ENCODE measurements at regions not wholly inside any gene's neighbourhood (a gene's known extent, or its start where the extent isn't known, plus 50 kb on each side); places are given as distances from the start of the nearest gene placed in this dataset.

DNA sequence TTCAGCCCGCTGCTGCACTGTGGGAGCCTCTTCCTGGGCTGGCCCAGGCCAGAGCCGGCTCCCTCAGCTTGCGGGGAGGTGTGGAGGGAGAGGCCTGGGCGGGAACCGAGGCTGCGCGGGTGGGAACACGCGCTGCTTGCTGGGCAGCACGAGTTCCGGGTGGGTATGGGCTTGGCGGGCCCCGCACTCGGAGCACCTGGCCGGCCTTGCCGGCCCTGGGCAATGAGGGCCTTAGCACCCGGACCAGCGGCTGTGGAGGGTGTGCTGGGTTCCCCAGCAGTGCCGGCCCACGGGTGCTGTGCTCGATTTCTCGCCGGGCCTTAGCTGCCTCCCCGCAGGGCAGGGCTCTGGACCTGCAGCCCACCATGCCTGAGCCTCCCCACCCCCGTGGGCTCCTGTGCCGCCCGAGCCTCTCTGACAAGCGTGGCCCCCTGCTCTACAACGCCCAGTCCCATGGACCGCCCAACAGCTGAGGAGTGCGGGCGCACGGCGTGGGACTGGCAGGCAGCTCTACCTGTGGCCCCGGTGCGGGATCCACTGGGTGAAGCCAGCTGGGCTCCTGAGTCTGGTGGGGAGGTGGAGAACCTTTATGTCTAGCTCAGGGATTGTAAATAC is 1366.4 kb upstream of the NUDT12 start:
- Histone ChIP-seq H3K27ac (ENCODE audit: low read length) (no peak overlapping the region), H3K27me3 (ENCODE audit: low read depth, low read length) (no peaks in the 10 kb centered on the region), H3K4me3 (ENCODE audit: low read length) (no peak overlapping the region), H4K20me1 (ENCODE audit: insufficient read depth, low read length) (no peaks in the 10 kb centered on the region), H3K36me3 (replicated peaks; ENCODE audit: low read depth, low read length) (no peaks in the 10 kb centered on the region), H3K79me2 (ENCODE audit: low read length) (no peaks in the 10 kb centered on the region), H3K9me3 (ENCODE audit: insufficient read depth, low read length) (no peaks in the 10 kb centered on the region), H3K4me1 (ENCODE audit: low read length) (no peaks in the 10 kb centered on the region), H3K4me2 (ENCODE audit: low read length) (no peak overlapping the region), H2AFZ (ENCODE audit: low read depth, low read length) (no peak overlapping the region), H3K9ac (ENCODE audit: low read length) (no peak overlapping the region)
- TF ChIP-seq EZH2phosphoT487 (IDR thresholded peaks at IDR 0.05; ENCODE audit: low read depth): no peak
- TF ChIP-seq, protein P1, sequence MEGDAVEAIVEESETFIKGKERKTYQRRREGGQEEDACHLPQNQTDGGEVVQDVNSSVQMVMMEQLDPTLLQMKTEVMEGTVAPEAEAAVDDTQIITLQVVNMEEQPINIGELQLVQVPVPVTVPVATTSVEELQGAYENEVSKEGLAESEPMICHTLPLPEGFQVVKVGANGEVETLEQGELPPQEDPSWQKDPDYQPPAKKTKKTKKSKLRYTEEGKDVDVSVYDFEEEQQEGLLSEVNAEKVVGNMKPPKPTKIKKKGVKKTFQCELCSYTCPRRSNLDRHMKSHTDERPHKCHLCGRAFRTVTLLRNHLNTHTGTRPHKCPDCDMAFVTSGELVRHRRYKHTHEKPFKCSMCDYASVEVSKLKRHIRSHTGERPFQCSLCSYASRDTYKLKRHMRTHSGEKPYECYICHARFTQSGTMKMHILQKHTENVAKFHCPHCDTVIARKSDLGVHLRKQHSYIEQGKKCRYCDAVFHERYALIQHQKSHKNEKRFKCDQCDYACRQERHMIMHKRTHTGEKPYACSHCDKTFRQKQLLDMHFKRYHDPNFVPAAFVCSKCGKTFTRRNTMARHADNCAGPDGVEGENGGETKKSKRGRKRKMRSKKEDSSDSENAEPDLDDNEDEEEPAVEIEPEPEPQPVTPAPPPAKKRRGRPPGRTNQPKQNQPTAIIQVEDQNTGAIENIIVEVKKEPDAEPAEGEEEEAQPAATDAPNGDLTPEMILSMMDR (IDR thresholded peaks at IDR 0.05; ENCODE audit: low read depth, low read length): no peak

GRCh38 chr5:104915226-104915625 is 1352.6 kb upstream of the NUDT12 start:
- no peaks in the 10 kb centered on the region for H4K20me1 ChIP-seq (ENCODE audit: insufficient read depth, low read length)
- H3K36me3 ChIP-seq (replicated peaks; ENCODE audit: low read depth, low read length): no peaks in the 10 kb centered on the region
- H3K27ac ChIP-seq (ENCODE audit: low read length): no peak overlapping the region
- no peak overlapping the region for H2AFZ ChIP-seq (ENCODE audit: low read depth, low read length)
- H3K9ac ChIP-seq (ENCODE audit: low read length): no peak overlapping the region
- no peaks in the 10 kb centered on the region for H3K27me3 ChIP-seq (ENCODE audit: low read depth, low read length)
- no peaks in the 10 kb centered on the region for H3K79me2 ChIP-seq (ENCODE audit: low read length)
- no peaks in the 10 kb centered on the region for H3K4me1 ChIP-seq (ENCODE audit: low read length)
- H3K9me3 ChIP-seq (ENCODE audit: insufficient read depth, low read length): no peaks in the 10 kb centered on the region
- TF ChIP-seq EZH2phosphoT487 (IDR thresholded peaks at IDR 0.05; ENCODE audit: low read depth): no peak
- TF ChIP-seq, protein P1 (IDR thresholded peaks at IDR 0.05; ENCODE audit: low read depth, low read length): no peak
- H3K4me2 ChIP-seq (ENCODE audit: low read length): no peak overlapping the region
- no peak overlapping the region for H3K4me3 ChIP-seq (ENCODE audit: low read length)

DNA sequence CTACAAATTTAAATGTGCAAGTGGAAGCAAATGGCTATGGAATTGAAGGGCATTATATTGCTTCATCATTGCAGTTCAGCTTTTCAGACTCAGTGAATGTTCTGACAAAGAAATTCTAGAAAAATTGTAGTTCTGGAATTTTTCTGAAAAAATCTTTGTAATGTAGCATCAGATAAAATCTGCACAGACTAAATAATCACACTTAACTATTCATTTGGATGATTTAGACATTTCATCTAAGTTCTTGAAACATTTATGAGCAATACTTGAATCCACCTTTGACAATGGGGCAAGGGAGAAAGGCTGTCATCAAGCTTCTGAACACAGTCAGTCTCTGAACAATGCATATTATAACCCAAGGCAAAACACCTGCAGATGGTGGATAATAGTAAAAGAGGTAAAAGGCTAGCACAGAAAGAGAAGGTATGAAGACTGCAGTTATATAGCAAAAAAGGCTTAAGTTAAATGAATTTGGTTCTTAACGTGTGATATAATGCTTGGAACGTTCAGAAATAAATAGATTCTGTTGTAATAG is 1352.0 kb upstream of the NUDT12 start:
- TF ChIP-seq EZH2phosphoT487 (IDR thresholded peaks at IDR 0.05; ENCODE audit: low read depth): no peak
- TF ChIP-seq, protein P1 (IDR thresholded peaks at IDR 0.05; ENCODE audit: low read depth, low read length): no peak
- H3K4me1 ChIP-seq (ENCODE audit: low read length): no peaks in the 10 kb centered on the region
- H3K36me3 ChIP-seq (replicated peaks; ENCODE audit: low read depth, low read length): no peaks in the 10 kb centered on the region
- no peaks in the 10 kb centered on the region for H3K27me3 ChIP-seq (ENCODE audit: low read depth, low read length)
- H3K4me3 ChIP-seq (ENCODE audit: low read length): no peak overlapping the region
- H3K9ac ChIP-seq (ENCODE audit: low read length): no peak overlapping the region
- no peak overlapping the region for H2AFZ ChIP-seq (ENCODE audit: low read depth, low read length)
- H3K79me2 ChIP-seq (ENCODE audit: low read length): no peaks in the 10 kb centered on the region
- no peaks in the 10 kb centered on the region for H4K20me1 ChIP-seq (ENCODE audit: insufficient read depth, low read length)
- H3K27ac ChIP-seq (ENCODE audit: low read length): no peak overlapping the region
- no peak overlapping the region for H3K4me2 ChIP-seq (ENCODE audit: low read length)
- no peaks in the 10 kb centered on the region for H3K9me3 ChIP-seq (ENCODE audit: insufficient read depth, low read length)

DNA sequence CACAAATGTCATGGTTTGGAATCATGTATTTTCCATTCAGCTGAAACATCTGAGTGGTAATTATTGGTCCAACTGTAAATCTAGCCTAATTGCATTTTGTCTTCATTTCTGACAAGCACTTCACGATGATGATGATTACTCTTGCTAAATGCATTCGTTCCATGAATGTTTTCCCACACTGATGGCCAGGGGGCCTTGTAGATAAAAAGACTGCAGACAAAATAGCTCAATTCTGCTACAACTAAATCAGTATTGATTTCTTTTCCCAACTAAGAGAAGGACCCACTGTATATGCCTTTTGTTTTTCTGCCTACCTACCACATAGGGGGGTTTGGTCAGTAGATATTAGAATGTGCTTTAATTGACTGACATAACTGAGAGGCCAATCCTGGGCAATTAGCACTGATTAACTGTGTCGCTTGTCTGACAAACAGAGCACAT is 1351.3 kb upstream of the NUDT12 start:
- H3K9me3 ChIP-seq (ENCODE audit: insufficient read depth, low read length): no peaks in the 10 kb centered on the region
- H3K9ac ChIP-seq (ENCODE audit: low read length): no peak overlapping the region
- H4K20me1 ChIP-seq (ENCODE audit: insufficient read depth, low read length): no peaks in the 10 kb centered on the region
- no peak for TF ChIP-seq EZH2phosphoT487 (IDR thresholded peaks at IDR 0.05; ENCODE audit: low read depth)
- TF ChIP-seq, protein P1 (IDR thresholded peaks at IDR 0.05; ENCODE audit: low read depth, low read length): no peak
- no peak overlapping the region for H3K27ac ChIP-seq (ENCODE audit: low read length)
- H3K36me3 ChIP-seq (replicated peaks; ENCODE audit: low read depth, low read length): no peaks in the 10 kb centered on the region
- H3K4me3 ChIP-seq (ENCODE audit: low read length): no peak overlapping the region
- H3K4me1 ChIP-seq (ENCODE audit: low read length): no peaks in the 10 kb centered on the region
- no peak overlapping the region for H2AFZ ChIP-seq (ENCODE audit: low read depth, low read length)
- no peak overlapping the region for H3K4me2 ChIP-seq (ENCODE audit: low read length)
- H3K27me3 ChIP-seq (ENCODE audit: low read depth, low read length): no peaks in the 10 kb centered on the region
- no peaks in the 10 kb centered on the region for H3K79me2 ChIP-seq (ENCODE audit: low read length)
